Right renal cortex interstitium (tissue), 3 donors: ENCODE measurements at regions not wholly inside any gene's neighbourhood (a gene's known extent, or its start where the extent isn't known, plus 50 kb on each side); places are given as distances from the start of the nearest gene placed in this dataset.

Source experiments
- DNase-seq, 3 donors: peaks; one replicate each; pipeline ENCODE4 v3.0.0-alpha.2; 2013; ENCODE audit warnings: low read depth in 3 of 3, low spot score in 2 of 3

GRCh38 chr1:181417915-181418314 is 65.4 kb upstream of the CACNA1E start:
- DNase-seq = no peak

DNA sequence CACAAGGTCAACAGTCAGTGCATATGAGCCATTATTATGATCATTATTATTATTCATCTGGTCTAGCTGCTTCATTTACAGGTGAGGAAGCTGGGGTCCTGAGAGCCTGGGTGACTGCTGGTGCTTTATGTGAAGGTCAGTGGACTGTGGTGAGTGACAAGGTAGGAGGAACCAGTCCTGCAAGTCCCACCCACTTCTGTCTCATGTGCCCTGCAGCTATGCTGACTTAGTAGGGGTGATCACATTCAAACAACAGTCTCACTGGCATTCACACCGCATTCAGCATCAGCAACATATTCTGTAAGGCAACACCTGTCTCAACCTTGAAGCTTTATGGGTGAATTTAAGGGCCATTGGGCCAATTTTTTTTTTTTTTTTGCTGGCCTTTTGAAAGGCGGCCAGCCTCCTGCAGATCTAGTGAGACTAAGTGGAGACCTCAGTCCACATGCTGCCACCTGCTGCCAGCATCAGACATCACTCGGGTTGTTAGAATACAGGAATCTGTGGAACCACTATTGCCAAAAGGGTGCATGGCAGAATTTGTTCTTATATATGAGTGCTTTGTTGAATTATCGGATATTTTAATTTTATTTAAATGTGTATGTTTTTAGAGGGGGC is 59.9 kb upstream of the CACNA1E start:
- DNase-seq = peak in 2 of 3 donors; percentile 6 to 18

DNA sequence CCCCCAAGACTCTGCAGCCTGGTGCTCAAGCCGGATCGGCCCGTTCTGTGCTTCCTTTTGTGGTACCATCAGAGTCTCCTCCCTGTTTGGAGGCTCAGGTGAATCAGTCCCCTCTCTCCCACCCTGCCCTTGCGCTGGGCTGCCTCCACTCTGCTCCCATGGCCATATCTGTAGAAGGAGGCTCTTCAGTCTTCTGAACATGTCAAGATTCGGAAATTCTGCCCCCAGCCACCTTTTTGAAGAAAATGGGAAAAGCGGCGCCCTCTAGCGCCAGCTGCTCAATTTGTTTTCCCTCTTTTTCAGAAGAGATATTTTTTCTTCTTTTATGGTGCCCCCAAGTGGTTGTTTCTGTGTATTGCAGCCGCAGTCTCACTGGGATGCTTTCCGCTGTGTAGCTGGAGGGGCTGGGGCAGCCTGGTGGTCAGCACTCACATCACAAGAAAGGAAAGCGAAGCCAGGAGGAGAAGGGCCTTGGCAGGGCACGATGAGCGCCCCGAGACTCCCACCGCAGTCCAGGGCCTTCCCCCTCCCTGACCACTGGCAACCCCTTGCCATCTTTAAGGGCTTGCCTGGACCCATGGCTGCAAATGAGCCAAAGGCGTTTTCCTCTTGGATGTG is 58.4 kb upstream of the CACNA1E start:
- peak; percentile 58 to 76 (median 65) for DNase-seq

- no peak for DNase-seq
Measured at GRCh38 chr1:181425566-181425965, 57.8 kb upstream of the CACNA1E start.

DNA sequence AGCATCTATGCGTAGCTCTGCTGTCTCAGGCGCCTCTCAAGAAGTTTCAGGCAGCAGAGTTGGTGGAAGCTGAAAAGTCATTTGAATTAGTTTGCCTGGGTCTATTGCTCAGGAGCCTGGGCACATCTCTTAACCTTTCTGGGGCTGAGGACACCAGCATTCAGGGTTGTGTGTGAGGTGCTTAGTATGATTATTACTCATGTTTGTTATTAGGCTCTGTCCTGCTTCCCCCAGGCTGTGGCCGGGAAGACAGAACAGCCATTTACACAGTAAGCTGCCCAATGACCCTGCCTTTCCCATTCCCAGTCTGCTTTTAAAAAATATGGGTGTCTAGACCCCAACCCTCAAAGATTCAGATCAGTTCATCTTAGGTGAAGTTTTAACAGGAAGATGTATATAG is 53.9 kb upstream of the CACNA1E start:
- no peak for DNase-seq

DNA sequence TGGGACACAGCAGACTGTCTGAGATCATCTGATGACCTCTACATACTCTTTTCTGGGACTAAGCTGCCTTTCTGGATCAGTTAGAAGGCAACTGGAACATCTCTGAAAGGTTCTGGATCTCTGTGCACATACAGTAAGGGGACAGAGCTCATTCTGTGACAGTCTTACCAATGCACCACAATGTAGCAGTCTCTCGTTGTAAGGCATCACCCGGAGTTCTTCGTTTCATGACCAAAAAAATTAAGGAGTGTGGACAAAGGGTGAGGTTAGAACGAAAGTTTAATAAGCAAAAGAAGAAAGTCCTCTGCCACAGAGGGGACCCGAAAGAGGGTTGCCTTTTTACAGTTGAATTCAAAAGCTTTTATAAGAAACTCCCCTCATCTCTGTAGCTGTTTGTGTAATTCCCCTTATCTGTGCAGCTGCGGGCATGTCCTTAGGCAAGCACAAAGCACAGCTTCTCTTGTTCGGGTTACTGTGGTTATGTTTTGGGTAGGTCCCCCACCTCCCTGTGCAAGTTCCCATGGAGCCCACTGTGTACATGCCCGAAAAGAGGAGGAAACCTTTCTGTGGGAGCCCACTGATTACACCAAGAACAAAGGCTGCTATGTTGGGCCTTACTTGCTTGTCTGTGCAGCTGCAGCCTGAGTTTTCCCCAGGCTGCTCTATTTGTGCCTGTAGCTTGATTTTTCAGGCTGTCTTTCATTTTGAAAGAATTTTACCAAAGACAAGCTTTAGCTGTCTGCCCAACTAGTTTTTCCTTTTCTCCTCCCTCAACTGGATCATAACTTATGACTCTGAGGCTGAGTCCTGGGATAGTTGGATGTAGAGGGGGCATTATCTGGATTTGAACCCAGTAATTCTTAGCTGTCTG is 53.1 kb upstream of the CACNA1E start:
- DNase-seq = no peak
